Lung (tissue), 11 donors: ENCODE measurements at regions not wholly inside any gene's neighbourhood (a gene's known extent, or its start where the extent isn't known, plus 50 kb on each side); places are given as distances from the start of the nearest gene placed in this dataset.
"Not testable (repeated sequence)": the region's sequence is repeated elsewhere in the genome, so short reads cannot be mapped to it uniquely, and the experiment has no call there.

ENCODE experiments used
- ATAC-seq: fragments of 200-7000 bp; cut with Tn5 transposase; one replicate; pipeline ENCODE4 v1.9.1; 2020; ENCODE audit warnings: moderate number of reproducible peaks; ENCODE audit not compliant: insufficient read depth, low FRiP score
- DNase-seq, 3 donors: peaks; one replicate each; pipeline ENCODE4 v3.0.0-alpha.2; 2013 to 2017
- H3K27ac ChIP-seq, 2 donors: one replicate each; pipeline ENCODE4 v1.5.1; 2013; ENCODE audit warnings: mild to moderate bottlenecking in 2 of 2, moderate library complexity in 2 of 2, control low read depth in 1 of 2, inconsistent platforms in 1 of 2, low read depth in 1 of 2, low read length in 1 of 2
- H3K27me3 ChIP-seq, 3 donors: one replicate each; pipeline ENCODE4 v1.5.1; 2013; ENCODE audit warnings: low read length in 2 of 3; ENCODE audit not compliant: control insufficient read depth in 3 of 3, insufficient read depth in 3 of 3
- H3K36me3 ChIP-seq, 4 donors: one replicate each; pipeline ENCODE4 v1.5.1; 2013; ENCODE audit warnings: low read length in 4 of 4, mild to moderate bottlenecking in 1 of 4, moderate library complexity in 1 of 4; ENCODE audit not compliant: control insufficient read depth in 4 of 4, insufficient read depth in 4 of 4
- H3K4me1 ChIP-seq, 5 donors: one replicate each; pipeline ENCODE4 v1.5.1; 2013; ENCODE audit warnings: low read length in 5 of 5, mild to moderate bottlenecking in 2 of 5, moderate library complexity in 1 of 5; ENCODE audit not compliant: control insufficient read depth in 5 of 5, insufficient read depth in 5 of 5
- H3K4me3 ChIP-seq: one replicate; pipeline ENCODE4 v1.5.1; 2013; ENCODE audit warnings: mild to moderate bottlenecking, control low read depth, moderate library complexity
- H3K9ac ChIP-seq, 2 donors: one replicate each; pipeline ENCODE4 v1.5.1; 2013; ENCODE audit warnings: low read length in 2 of 2, control low read depth in 1 of 2; ENCODE audit not compliant: insufficient read depth in 1 of 2
- H3K9me3 ChIP-seq, 4 donors: one replicate each; pipeline ENCODE4 v1.5.1; 2013; ENCODE audit warnings: low read length in 3 of 4, mild to moderate bottlenecking in 1 of 4, moderate library complexity in 1 of 4; ENCODE audit not compliant: control insufficient read depth in 4 of 4, insufficient read depth in 3 of 4
- WGBS, 2 donors: extraction: QIAGEN DNeasy Blood & Tissue Kit; methylation state at CpG; one replicate each; pipeline ENCODE4 v1.1.7; 2013; 5-methylcytosine and 5-hydroxymethylcytosine counted together
- TF ChIP-seq, protein P1 (sequence below): IDR thresholded peaks from 2 replicates; pipeline ENCODE4 v1.5.1; 2012; ENCODE audit warnings: mild to moderate bottlenecking; ENCODE audit errors: control extremely low read depth, extremely low read depth
- donor health status: control.
- donor health status: control.
- donor health status: Bipolar disorder and iron deficiency.
- donor health status: healthy.
- donor health status: DM: yes; HTN: yes; CAD: no.

DNA sequence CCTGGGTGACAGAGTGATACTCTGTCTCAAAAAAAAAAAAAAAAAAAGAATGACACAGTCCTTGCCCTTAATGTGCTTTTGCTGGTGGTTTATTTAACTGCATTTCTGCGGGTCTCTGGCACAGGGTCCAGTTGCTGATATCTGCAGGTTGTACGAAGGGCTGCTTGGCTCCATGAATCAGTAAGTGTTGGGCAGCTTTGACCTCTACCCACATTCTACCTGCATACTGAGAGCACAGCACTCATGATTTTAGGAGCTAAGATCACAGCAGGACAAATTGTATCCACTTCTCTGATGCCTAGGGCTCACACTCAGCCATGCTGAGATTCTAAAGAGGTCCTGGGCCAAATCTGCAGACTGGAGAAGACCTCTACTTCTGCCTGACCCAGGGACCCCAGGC lies 119.4 kb upstream of the MYCN start:
- H3K4me1 ChIP-seq: peaks cover 0 to 2% (median 0%) of the 10 kb centered on the region in 5 donors
- no peaks in the 10 kb centered on the region for H3K9me3 ChIP-seq
- H3K4me3 ChIP-seq: no peak overlapping the region
- TF ChIP-seq, protein P1, sequence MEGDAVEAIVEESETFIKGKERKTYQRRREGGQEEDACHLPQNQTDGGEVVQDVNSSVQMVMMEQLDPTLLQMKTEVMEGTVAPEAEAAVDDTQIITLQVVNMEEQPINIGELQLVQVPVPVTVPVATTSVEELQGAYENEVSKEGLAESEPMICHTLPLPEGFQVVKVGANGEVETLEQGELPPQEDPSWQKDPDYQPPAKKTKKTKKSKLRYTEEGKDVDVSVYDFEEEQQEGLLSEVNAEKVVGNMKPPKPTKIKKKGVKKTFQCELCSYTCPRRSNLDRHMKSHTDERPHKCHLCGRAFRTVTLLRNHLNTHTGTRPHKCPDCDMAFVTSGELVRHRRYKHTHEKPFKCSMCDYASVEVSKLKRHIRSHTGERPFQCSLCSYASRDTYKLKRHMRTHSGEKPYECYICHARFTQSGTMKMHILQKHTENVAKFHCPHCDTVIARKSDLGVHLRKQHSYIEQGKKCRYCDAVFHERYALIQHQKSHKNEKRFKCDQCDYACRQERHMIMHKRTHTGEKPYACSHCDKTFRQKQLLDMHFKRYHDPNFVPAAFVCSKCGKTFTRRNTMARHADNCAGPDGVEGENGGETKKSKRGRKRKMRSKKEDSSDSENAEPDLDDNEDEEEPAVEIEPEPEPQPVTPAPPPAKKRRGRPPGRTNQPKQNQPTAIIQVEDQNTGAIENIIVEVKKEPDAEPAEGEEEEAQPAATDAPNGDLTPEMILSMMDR: no peak
- no peak overlapping the region for H3K9ac ChIP-seq
- DNase-seq (no peak), ATAC-seq (no peak)
- H3K27ac ChIP-seq: no peak overlapping the region
- H3K27me3 ChIP-seq: peaks cover 0 to 4% (median 0%) of the 10 kb centered on the region in 3 donors
- WGBS, 2 donors: 89 to 94% methylated on average over 2 of the region's 2 CpGs
- H3K36me3 ChIP-seq: no peaks in the 10 kb centered on the region

DNA sequence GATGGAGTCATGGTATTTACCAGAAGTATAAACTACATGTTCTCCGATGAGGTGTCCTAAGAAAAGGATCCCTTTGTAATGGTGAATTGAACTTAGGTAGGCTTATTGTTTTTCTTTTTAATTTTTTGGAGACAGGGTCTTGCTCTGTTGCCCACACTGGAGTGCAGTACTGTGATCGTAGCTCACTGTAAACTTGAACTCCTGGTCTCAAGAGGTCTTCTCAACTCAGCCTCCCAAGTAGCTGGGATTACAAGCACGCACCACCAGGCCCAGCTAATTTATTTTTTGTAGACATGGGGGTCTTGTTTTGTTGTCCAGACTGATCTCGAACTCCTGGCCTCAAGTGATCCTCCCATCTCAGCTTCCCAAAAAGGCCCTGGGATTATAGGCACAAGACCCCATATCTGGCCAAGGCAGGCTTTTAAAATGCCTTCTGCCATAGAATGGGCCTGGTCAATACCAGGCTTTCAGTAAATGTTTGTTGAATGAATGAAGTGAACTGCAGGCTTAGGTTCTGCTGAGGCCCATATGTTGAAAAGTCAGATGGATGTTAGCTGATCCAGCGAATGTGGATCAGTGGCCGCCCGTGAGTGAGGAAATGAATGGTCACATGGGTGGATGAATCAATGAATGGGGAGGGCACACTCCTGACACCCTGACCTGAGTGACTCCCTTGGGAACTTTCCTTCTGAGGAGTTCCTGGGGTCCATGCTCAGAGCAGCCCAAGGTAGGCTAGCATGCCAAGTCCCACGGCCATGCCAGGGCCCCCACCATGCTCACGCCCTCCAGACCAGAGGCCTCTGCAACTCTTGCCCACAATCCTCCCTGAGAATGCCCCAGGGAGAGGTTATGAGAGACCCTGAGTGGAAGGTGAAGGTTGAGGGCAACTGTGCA lies 118.0 kb upstream of the MYCN start:
- no peak for ATAC-seq
- Histone ChIP-seq H3K9me3 (no peaks in the 10 kb centered on the region), H3K4me1 (peaks cover 0 to 2% (median 0%) of the 10 kb centered on the region in 5 donors), H3K9ac (no peak overlapping the region), H3K27ac (no peak overlapping the region), H3K4me3 (no peak overlapping the region), H3K36me3 (no peaks in the 10 kb centered on the region), H3K27me3 (peaks cover 0 to 3% (median 0%) of the 10 kb centered on the region in 3 donors)
- no peak for DNase-seq
- 95 to 96% methylated on average over 9 of the region's 9 CpGs for WGBS, 2 donors
- TF ChIP-seq, protein P1: no peak

DNA sequence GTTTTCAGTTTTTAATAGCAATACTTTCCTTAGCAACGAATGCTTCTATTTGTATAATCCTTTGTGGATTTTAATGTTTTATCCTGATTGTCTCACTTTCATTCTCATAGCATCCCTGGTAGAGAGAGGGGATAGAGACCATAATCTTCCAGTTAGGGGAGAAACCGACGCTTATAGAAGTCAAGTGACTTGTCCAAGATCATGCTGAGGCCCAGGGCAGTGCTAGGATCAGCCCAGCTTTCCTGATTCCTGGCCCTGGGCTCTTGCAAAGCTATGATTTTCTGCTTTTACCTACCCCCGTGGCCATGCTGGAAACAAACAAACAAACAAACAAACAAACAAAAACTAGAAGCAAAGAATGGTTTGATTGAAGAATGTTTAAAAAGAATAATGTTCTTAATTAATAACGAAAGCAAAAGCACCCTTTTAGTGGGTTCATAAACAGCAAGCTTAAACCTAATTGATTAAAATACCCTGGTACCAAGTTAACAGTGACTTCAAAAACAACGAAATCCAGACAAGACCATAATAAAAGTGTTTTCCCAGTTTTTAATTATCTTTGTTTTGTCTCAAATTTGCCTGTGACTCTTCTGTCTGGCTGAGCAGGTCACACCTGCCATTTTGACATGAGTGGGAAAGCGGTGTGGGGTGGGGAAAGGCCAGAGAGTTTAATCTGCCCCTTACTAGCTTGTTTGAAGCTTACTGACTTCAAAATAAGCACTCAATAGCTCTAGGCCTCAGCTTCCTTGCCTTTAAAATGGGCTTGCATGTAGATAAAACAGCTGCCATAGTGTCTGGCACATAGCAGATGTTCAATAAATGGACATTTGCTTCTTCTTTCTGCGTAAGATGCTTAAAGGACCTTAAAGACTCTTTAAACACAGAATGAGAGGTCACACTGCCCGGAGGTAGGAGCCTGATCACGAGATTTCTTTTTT lies 116.6 kb upstream of the MYCN start:
- H3K27me3 ChIP-seq: no peaks in the 10 kb centered on the region
- no peak overlapping the region for H3K9ac ChIP-seq
- ATAC-seq: no peak
- no peaks in the 10 kb centered on the region for H3K36me3 ChIP-seq
- H3K4me1 ChIP-seq: no peaks in the 10 kb centered on the region
- WGBS, 2 donors: 81 to 83% methylated on average over 10 of the region's 10 CpGs
- TF ChIP-seq, protein P1: no peak
- no peak overlapping the region for H3K27ac ChIP-seq
- no peak overlapping the region for H3K4me3 ChIP-seq
- no peak for DNase-seq
- no peaks in the 10 kb centered on the region for H3K9me3 ChIP-seq

DNA sequence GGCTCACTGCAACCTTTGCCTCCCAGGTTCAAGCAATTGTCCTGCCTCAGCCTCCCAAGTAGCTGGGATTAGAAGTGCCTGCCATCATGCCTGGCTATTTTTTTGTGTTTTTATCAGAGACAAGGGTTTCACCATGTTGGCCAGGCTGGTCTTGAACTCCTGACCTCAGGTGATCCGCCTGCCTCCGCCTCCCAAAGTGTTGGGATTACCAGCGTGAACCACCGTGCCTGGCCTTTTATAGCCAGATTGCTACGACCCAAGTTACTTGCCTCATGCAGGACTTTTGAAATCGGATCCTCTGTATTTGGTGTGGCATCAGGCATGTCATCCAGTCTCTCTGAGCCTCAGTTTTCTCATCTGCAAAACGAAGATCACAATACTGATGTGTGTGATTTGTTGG lies 115.9 kb upstream of the MYCN start:
- H3K27ac ChIP-seq, DNase-seq, H3K4me3 ChIP-seq, ATAC-seq, H3K9ac ChIP-seq, H3K9me3 ChIP-seq, H3K36me3 ChIP-seq, H3K27me3 ChIP-seq, H3K4me1 ChIP-seq: not testable (repeated sequence)
- WGBS, 2 donors: 81 to 86% methylated on average over 7 of the region's 7 CpGs
